ENCODE measurements at regions not wholly inside any gene's neighbourhood (a gene's known extent, or its start where the extent isn't known, plus 50 kb on each side); places are given as distances from the start of the nearest gene placed in this dataset.

- no peak for TF ChIP-seq CTCF (IDR thresholded peaks at IDR 0.05)
- TF ChIP-seq POLR2A (IDR thresholded peaks at IDR 0.05) = no peak
Measured at GRCh38 chr20:48470141-48470540, 357.7 kb downstream of the PREX1 start.

All from esophagus squamous epithelium (tissue), 4 donors.